Neural progenitor cell (in vitro differentiated cells): ENCODE measurements at regions not wholly inside any gene's neighbourhood (a gene's known extent, or its start where the extent isn't known, plus 50 kb on each side); places are given as distances from the start of the nearest gene placed in this dataset.

Experiments used
- CTCF ChIP-seq: fragments of 200-600 bp; sonication (generic); IDR thresholded peaks from 2 replicates; pipeline ENCODE4 v1.5.1; 2017; ENCODE audit warnings: antibody characterized with exemption, mild to moderate bottlenecking
- EZH2 ChIP-seq: fragments of 200-600 bp; sonication (generic); IDR thresholded peaks from 2 replicates; pipeline ENCODE4 v1.6.1; 2017; ENCODE audit warnings: antibody characterized with exemption, mild to moderate bottlenecking, moderate library complexity

GRCh38 chr6:33861722-33862121 is 57.9 kb upstream of the MLN start:
- TF ChIP-seq CTCF (no peak), EZH2 (no peak)
